SK-N-MC (cell line): ENCODE measurements at regions not wholly inside any gene's neighbourhood (a gene's known extent, or its start where the extent isn't known, plus 50 kb on each side); places are given as distances from the start of the nearest gene placed in this dataset.

Source experiments
- EZH2 ChIP-seq: fragments of 200-600 bp; sonication (generic); IDR thresholded peaks from one replicate; pipeline ENCODE4 v1.6.1; 2017; ENCODE audit warnings: antibody characterized with exemption
- POLR2AphosphoS5 ChIP-seq: IDR thresholded peaks from 2 replicates; pipeline ENCODE4 v1.6.1; 2012; ENCODE audit warnings: mild to moderate bottlenecking, low read depth, low read length, borderline replicate concordance

DNA sequence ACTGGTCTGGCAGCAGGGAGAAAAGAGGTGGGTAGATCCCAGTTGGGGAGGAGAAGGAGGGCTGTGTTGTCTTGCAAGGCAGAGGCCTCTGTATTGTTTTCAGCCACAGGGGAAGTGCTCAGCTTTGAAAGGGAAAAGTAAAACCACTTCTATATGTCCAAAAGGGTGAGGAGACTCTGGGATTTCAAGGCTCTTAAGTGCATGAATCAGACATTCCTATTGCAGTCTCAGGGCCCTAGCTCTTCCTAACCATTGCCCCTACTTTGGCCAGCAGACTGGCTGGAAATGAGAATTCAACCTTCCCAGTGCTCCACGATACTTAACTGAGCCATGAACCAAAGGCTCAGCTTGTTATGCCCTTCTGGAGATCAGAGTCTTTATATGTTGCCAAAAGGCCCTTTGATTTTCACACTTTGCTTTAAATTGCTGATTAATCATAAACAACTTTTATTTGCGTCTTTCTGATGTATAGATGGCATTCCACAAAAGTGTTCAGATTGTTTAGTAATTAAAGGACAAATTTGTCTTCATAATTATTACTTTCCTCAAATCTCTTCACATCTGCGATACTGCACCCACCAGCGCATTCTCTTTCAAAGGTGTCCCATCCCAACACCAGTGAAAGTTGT, 313.8 kb upstream of the MMADHC start:
- no peak for TF ChIP-seq EZH2
- TF ChIP-seq POLR2AphosphoS5: no peak
